ENCODE measurements at regions not wholly inside any gene's neighbourhood (a gene's known extent, or its start where the extent isn't known, plus 50 kb on each side); places are given as distances from the start of the nearest gene placed in this dataset.

- TF ChIP-seq ZBTB33 (IDR thresholded peaks at IDR 0.05) (no peak), MAX (IDR thresholded peaks at IDR 0.05) (no peak), GABPA (IDR thresholded peaks at IDR 0.05 in 1 of 2, conservative IDR thresholded peaks at IDR 0.05 in 1 of 2) (no peak)
Observed at GRCh38 chr6:91523511-91523910, 936.6 kb upstream of the MAP3K7 start.

Measured in liver (tissue), 2 donors.